GM21447 (cell line): ENCODE measurements at regions not wholly inside any gene's neighbourhood (a gene's known extent, or its start where the extent isn't known, plus 50 kb on each side); places are given as distances from the start of the nearest gene placed in this dataset.
"Not testable (repeated sequence)": the region's sequence is repeated elsewhere in the genome, so short reads cannot be mapped to it uniquely, and the experiment has no call there.

Experiments
- ATAC-seq: cut with Tn5 transposase; IDR thresholded peaks from one replicate; pipeline ENCODE4 v1.9.1; 2021; ENCODE audit not compliant: unreplicated experiment

- ATAC-seq: no peak
These were observed 91.9 kb upstream of the BCL2L14 start for GRCh38 chr12:11978726-11979384.

- no peak for ATAC-seq
These were observed 90.6 kb upstream of the BCL2L14 start for GRCh38 chr12:11980115-11980514.

GRCh38 chr12:11981121-11981733 is 89.5 kb upstream of the BCL2L14 start:
- peak; percentile 89 for ATAC-seq

GRCh38 chr12:11984417-11984816 is 86.3 kb upstream of the BCL2L14 start:
- ATAC-seq: no peak

GRCh38 chr12:11986165-11986564 is 84.6 kb upstream of the BCL2L14 start:
- no peak for ATAC-seq

GRCh38 chr12:11987901-11988300 is 82.8 kb upstream of the BCL2L14 start:
- ATAC-seq: no peak

- ATAC-seq: no peak
These were observed 79.1 kb upstream of the BCL2L14 start for GRCh38 chr12:11991604-11992003.

- no peak for ATAC-seq
These were observed 78.2 kb upstream of the BCL2L14 start for GRCh38 chr12:11992515-11992914.

GRCh38 chr12:11998307-11998943 is 72.3 kb upstream of the BCL2L14 start:
- ATAC-seq: not testable (repeated sequence)

- ATAC-seq: no peak
These were observed 71.8 kb upstream of the BCL2L14 start for GRCh38 chr12:11998944-11999315.

GRCh38 chr12:12003609-12004008 is 67.1 kb upstream of the BCL2L14 start:
- ATAC-seq: no peak

- ATAC-seq: no peak
These were observed 66.2 kb upstream of the BCL2L14 start for GRCh38 chr12:12004524-12004923.

- no peak for ATAC-seq
These were observed 63.6 kb upstream of the BCL2L14 start for GRCh38 chr12:12007001-12007712.

GRCh38 chr12:12007713-12008231 is 63.0 kb upstream of the BCL2L14 start:
- ATAC-seq: no peak

- no peak for ATAC-seq
These were observed 62.4 kb upstream of the BCL2L14 start for GRCh38 chr12:12008232-12008850.

- peak; percentile 49 for ATAC-seq
These were observed 61.7 kb upstream of the BCL2L14 start for GRCh38 chr12:12008931-12009611.

- ATAC-seq: not testable (repeated sequence)
These were observed 60.9 kb upstream of the BCL2L14 start for GRCh38 chr12:12009749-12010276.

- ATAC-seq: peak; percentile 52
These were observed 60.3 kb upstream of the BCL2L14 start for GRCh38 chr12:12010277-12011039.

- no peak for ATAC-seq
These were observed 58.9 kb upstream of the BCL2L14 start for GRCh38 chr12:12011880-12012260.
